Retina (tissue), 1 donor: ENCODE measurements at regions not wholly inside any gene's neighbourhood (a gene's known extent, or its start where the extent isn't known, plus 50 kb on each side); places are given as distances from the start of the nearest gene placed in this dataset.
A peak's percentile ranks its signal among the peaks of the same experiment; 100 is the strongest.

ENCODE experiments used
- DNase-seq: peaks from one replicate; pipeline ENCODE4 v3.0.0-alpha.2; 2016

DNA sequence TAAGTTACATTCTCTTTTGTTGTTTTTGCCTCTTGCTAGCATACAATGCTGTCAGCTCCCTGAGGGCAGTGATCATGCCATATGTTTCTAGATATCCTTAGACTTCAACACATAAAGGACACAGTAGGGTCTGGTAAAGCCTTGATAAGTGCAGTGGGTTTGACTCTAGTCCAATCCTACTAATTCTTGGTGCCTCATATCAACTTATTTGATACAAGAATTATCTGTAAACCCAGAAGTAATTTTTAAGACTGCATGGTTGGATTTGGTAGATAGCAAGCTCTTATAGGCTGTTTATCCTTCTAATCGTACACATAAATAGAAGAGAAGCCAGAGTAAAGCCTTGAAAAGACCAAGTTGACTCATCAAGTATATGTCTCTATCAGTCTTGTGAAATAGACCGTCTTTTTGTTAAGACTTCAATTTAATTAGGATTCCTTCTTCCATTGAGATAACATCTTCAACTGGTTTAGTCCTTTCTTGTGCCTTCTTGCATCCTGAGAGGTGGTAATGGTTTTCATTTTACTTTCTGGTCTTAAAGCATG, 265.6 kb upstream of the CDIN1 start:
- no peak for DNase-seq

DNA sequence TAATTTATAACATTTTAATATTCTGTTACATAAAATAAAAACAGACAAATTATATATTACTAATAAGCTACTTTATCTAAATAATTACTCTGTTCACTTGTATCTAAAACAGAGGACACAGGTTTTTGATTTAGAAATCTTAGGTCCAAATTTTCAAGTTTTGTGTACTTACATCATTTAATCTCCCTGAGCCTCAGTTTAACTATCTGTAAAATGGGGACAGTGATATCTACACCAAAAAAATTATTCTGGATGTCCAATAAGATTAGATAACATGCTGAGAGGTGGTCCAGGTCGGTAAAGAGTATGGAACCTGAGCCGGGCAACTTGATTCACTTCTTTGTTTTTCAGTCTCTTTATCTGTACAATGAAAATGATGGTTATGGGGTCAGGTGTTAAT, 263.8 kb upstream of the CDIN1 start:
- DNase-seq, result no peak

DNA sequence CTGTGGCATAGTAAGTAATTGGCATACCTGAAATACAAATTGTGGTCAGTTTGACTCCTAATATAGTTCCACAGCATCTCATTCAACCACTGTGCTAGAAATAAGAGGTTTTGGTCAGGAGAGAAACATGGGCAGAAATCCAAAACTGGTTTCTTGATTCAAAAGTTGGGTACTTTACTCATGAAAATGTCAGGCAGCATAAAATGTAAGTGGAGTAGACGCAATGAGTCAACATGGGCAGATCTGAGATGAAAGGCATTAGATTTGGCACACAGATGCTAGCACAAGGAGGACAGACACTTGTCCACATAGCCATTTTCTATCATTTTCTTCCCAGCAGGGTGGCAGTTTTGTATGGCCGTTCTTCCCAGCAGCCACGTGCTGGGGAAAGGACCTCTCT, 255.8 kb upstream of the CDIN1 start:
- no peak for DNase-seq

DNA sequence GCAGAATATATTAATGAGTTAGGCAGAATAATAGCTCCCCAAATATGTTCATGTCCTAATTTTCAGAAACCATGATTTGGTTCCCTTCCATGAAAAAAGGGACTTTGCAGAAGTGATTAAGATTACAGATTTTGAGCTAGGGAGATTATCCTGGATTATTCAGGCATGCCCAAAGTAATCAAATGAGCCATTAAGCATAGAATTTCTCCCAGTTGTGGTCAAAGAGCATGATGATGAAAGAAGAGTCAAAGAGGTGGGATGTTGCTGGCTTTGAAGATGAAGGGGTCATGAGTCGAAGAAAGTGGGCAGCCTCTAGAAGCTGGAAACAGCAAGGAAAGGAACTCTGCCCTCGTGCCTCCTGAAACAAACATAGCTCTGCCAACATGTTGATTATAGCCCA, 254.2 kb upstream of the CDIN1 start:
- DNase-seq, result no peak

DNA sequence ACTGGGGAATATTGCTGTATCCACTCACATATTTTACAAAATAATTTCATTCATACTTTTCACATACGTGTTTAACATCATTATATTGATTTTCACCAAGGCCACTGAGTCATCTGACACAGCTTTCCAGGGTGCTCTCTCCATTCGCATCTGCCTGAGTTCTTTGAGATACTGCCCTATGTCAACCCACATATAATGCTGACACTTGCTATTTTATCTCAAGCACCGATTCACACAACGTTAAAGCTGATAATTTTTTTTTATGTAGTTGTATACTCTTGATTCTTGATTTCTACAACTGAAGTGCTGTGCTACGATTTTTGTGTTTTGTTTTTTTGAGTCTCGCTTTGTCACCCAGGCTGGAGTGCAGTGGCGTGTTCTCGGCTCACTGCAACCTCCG, 249.8 kb upstream of the CDIN1 start:
- DNase-seq, result no peak

DNA sequence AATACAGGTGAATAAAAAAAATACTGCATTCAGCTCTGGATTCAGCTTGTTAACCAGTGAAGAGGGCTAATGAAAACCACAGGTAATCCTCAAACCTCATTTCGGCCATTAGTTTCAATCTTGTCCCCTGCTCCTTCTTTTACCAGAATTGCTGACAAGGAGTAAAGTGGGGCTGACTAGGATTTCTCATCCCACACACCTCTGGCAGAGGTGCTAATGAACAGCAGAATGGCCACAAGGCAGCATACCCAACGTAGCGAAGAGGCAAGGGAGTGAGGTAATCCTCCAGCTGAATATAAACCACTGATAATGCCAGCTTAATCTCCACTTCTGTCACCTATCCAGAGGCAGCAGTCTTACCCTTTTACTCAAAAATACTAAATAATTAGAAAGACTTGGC, 248.8 kb upstream of the CDIN1 start:
- no peak for DNase-seq

DNA sequence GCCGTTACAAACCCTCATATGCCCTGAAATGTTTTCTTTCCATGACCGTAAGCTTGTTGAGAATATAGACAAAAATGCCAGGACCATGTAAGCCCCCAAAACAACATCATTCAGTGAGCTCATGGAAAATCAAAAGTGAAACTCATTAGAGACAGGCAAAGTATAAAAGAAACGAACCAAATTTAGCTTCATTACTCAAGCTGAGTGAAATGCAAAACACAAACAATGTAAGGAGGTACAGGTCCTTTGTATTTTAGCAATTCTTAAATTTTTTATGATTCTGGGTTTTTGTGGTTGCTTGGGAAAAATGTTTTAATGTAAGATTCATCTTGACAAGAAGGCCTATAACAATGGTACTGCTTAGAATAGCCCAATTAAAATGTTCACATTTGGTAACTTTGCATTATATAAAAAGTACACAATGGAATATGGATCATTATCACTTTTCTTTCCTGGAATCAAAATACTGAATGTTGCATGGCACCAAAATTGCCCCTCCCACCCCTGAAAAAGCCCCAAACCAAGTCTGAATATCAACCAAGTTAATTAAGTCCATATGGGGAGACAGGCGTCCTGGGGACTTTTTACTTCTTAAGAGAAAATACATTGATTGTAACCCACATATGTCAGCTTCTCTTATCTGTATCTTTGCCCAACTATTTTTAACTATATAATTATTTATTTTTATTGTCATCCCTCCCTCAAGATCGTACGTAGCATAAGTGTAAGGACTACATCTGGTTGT, 247.7 kb upstream of the CDIN1 start:
- DNase-seq, result no peak

DNA sequence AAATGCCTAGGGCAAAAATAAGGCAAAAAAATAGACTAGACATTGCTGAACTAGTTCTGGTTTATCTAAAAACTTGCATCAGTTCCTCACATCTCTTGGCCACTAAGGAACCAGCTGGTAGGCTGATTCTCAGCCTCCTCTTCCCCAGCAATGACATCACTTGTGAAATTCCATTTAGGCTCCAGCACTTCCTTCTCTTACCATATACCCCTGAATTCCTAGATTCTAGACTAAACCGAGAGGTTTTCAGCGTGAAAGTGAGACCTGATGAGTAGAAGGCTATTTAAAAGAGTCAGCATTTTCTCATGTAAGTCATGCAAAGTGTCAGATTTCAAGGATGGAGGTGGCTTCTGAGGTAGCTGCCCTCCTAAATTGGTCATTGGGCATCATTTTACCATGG, 247.1 kb upstream of the CDIN1 start:
- DNase-seq, result no peak

DNA sequence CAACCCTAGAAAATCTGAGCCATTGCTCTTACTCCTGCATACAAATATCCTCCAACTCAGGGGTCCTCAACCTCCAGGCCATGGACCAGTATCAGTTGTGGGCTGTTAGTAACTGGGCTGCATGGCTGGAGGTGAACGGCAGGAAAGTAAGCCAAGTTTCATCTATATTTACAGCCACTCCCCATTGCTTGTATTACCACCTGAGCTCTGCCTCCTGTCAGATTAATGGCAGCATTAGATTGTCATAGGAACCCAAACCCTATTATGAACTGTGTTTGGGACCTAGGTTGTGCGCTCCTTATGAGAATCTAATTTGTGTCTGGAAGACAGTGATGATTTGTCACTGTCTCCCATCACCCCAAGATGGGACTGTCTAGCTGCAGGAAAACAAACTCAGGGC, 246.5 kb upstream of the CDIN1 start:
- DNase-seq, result no peak

DNA sequence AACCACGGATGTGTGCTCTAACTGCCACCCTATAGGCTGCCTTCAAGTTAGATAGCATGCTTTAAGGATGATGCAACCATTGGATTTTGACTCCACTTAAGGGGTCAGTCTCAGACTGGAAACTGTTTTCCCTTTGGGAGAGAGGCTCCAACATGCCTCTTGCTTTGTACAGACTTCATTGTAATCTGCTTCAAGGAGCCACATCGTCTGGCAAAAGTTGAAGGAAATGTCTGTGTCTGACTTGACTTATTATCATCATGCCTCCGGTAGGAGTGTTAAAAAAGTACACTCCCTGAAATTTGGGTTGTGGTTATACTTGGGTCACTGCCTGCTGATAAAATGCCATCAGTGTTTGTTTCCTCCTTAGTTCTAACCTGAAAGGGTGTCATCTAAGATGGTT, 245.4 kb upstream of the CDIN1 start:
- DNase-seq, result no peak

DNA sequence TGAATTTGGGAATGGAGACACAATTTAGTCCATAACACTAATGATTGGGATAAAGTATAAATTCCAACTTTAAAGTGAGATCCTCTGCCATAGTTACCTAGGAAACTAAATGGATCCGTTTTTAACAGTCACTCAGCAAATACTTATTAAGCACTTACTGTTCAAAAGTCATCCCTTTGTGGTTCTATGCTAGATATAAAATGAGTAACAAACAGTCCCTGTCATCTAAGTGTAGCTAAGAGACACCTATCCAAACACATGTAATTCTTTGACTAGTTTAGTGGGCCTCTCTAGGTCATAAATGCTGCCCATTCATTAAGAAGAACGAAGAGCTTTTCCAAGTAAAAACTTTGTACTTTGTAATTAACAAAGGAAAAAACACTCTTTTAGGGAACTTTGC, 244.2 kb upstream of the CDIN1 start:
- no peak for DNase-seq

DNA sequence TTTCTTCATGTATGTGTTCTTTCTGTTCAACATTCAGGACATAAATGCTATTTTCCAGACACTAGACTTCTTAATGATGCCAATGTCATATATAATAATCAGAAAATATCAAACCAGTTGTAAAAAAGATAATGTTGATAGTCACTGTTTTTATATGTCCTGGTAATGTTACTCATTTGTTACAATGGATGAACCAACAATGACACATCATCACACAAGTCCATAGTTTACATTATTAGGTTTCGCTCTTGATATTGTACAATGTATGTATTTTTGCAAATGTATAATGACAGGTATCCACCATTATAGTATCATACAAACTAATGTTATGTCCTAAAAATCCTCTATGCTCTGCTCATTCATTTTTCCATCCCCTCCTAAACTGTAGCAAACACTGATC, 243.8 kb upstream of the CDIN1 start:
- no peak for DNase-seq

DNA sequence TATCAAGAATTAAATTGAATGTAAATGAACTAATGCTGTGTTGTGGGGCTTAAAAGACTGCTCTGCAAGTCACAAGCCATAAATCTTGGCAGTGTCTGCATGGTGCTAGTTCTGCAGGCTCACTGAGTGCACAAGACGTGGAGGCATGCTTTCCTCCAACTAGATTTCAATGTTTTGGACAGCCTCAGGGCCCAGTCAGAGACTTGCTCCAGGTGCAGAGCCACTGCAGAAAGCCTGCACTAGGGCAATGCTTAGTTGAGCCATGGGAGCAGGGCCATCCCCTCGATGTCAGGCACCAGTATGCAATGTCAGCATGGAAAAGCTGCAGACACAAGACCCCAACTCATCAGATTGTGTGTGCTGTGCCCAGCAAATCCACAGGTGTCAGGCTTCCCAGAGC, 234.5 kb upstream of the CDIN1 start:
- no peak for DNase-seq

DNA sequence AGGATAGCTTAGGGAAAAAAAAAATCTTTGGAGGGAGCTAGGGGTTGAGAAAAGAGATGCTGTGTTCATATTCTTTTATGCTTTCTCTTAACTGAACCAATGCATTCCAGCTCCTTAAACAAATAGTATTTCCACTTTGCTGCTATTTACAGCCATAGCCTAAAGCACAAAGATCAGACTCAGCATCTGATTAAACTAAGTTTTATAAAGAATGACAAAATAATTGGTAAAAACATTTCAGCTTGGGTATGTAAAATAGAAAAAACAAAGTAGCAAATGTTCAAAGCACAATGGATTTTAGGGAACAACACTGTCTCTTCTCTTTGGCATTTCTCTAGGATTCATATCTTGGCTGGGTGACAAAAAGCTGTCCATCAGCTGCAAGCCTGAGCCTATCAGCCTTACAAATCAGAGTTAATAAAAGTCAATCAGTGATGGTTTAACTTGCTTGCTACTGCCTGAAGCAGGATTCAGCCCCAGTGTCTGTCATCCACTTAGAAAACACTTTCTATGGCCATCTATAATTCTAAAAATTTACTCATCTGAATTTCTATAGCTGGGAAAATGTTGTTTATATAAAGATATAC, 232.1 kb upstream of the CDIN1 start:
- no peak for DNase-seq

DNA sequence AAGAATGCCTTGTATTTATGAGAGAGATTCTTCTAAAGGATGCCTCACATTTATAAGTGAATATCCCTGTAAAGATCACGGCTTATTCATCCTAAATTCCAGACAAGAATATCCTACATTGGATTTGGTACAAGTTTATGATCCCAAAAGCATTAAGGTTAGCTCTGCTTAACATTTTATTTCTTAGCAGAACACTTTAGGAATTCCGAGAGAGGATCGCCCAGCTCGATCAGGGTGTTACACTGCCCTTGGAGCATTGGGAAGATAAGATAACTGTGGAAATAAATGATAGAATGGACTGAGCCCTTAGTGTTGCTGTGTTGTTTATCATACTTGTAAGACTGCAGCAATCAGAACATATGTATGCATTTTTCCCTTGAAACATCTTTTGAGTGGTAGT, 223.0 kb upstream of the CDIN1 start:
- no peak for DNase-seq

DNA sequence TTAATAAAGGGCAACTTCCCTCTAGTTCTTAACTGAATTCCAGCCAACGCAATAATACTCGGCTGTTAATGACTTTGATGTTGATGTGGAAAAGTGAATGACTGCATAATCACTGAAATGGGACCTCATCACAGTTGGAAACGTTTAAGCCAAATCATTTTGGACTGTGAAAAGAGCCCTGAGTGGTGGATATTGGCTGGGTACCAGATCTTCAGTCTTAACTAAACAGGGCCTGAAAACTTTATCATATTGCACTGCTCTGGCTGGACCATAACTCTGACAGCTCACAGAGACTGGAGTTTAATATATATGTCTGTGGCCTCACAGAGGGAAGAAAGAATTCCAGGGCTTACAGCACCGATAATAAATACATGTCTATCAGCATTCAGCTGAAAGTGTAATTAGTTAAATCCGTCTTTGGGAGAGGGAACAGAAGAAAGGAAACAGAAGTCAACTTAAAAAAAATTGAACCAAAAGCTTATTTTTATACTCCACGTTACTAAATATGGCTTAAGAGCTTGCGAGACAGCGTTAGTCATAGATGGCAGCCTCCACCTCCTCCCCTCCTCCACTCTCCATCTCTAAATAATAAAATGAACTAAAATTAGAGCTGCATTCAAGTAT, 222.3 kb upstream of the CDIN1 start:
- no peak for DNase-seq

DNA sequence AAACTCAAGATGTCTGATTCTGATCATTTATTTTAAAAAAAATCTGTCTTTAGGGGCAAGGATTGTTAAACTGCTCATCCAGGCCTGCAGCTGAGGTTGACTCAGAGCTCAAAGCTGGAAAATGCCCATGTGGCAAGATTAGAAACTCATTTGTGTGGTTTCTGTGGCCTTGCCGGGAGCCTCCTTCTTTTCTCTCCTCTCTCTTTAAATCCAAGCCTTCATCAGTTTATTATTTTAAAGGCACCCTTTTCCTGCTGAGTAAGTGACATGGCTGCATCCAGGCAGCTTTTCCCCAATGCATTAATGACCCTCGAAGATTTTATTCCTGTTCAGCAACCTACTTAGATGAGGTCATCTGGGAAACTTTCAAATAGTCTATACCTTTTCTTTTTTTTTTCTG, 221.3 kb upstream of the CDIN1 start:
- DNase-seq, result peak; percentile 63

DNA sequence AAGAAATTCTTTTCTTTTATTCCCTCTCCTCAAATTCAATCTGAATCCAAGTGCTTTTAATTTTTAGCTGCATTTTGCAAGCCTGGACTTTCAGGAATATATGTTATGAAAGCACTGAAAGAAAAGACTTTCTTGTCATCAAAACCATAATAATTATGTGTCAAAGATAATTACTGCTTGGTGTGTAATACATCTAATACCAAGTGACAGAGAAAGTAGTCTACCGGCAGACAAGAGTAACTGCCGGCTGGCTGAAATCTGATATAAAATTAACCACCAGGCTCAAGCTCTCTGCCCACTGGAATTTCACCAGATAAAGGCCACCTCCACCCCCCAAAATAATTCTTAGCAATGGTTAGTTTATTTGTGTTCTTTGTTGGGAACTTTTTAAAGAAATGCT, 220.9 kb upstream of the CDIN1 start:
- peak; percentile 61 for DNase-seq

DNA sequence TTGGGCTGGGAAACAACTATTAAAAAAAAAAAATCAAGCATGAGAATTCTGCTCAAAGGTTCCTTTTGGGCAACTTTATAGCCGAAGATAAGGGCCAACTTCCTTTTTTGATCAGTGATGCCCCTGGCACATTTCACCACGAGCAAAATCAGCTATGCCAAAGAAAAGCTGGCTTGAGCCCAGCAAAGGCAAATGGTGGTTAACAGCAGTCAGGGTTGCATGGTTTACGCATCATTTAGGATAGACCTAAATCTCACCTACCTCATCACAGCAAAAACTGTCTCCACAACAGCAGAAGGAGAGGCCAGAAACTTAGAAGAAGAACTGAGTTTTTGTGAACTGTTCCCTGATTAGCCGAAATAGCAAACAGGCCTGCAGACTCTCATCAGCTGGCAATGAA, 220.1 kb upstream of the CDIN1 start:
- no peak for DNase-seq

DNA sequence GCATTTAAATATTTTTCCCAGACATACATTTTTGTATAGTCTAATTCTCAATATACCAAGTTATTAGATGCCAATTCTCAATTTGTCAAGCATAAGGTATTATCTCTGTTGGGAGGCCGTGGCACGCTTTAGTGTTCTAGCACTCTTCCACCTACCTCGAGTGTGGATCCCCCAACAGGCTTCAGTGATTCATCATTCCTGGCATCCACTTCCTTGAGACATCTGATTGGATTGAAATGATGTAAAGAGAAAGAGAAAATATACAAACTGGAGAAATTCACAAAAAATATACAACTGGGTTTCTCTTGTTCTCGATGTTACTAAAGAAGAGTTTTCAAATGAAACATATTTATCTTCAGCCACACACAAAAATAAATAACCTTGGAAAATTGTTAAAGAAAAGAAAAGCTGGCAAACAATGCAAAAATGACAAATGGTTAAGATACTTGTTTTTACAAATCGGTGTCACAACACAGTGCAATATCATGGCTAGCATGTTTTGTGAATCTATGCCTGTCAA, 218.0 kb upstream of the CDIN1 start:
- no peak for DNase-seq

DNA sequence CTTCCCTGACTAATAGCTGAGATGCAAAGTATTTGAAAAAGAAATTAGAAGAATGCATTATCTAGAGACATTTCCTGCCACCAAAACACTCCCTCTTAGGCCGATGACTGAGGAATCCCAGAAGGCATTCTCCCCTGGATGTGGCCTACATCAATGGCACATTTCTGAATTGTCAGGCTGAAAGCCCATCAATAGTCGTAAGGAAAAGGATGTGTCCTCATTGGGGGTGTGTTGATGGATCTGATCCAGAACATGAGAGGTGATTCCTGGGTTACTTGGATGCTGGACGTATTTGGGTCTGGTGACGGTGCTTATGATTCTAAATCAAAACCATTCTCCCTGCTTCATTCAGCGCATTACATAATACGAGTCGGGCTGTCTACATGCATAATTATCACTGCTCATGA, 216.9 kb upstream of the CDIN1 start:
- peak; percentile 49 for DNase-seq

DNA sequence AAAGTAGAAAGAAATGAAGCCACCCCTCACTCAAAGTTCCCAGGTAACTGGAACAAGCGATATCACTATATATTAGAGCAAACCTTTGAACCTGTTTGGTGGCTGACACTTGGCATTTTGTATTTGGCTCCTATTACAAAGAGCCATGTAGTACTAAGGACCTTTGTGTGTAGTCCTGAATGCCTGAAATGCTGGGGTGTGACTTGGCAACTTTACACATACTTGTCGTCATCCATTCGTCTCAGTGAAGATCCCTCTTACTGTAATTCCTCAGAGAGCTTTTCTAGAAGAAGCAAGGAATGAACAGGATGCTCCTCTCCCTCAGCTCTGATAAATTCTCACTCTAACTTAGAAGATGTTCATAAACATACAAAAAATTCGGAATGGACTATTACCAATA, 216.1 kb upstream of the CDIN1 start:
- no peak for DNase-seq

DNA sequence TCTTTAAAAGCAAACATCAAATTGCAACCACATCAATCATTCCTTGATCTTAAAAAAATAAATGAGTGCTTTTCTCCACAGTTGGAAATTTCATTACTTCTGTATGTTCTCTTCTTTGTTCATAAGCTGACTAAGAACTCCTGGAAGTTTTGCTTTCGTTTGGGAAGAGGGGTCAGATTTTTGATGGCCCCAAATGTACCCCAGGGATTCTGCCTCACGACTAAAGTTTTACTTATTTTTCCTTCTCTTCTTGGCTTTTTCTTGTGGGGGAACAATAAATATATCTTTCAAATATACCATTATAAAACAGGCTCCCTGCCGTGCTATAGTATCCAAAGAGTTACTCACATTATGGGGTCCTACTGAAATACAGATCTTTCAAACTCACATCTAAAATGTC, 215.0 kb upstream of the CDIN1 start:
- DNase-seq, result no peak

DNA sequence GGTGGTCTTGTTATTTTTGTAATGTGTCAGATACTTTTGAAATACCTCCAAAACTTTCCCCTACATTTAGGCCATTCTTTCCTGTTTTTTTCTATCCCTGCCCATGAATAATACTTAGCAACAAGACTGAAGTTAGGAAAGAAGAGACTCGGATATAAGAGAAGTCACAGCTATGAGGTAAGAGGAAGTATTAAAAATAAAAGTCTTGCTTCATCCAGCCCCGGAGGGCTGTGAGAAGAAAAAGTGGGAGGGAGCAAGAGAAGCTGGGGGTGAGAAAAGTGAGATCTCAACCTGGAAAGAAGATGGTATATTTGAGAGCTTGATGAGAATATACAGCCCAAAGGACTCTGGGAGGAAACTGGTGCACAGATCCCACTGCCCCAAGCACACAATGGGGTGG, 213.5 kb upstream of the CDIN1 start:
- no peak for DNase-seq
